ENCODE measurements at regions not wholly inside any gene's neighbourhood (a gene's known extent, or its start where the extent isn't known, plus 50 kb on each side); places are given as distances from the start of the nearest gene placed in this dataset.

- Mint-ChIP-seq H3K27ac (no peak overlapping the region), H3K4me3 (no peak overlapping the region), H3K36me3 (peaks cover 13 to 35% of the 10 kb centered on the region in 2 donors), H3K4me1 (peaks cover 17% of the 10 kb centered on the region), H3K27me3 (ENCODE audit: low read depth in 3 of 3) (peaks cover 0 to 1% (median 0%) of the 10 kb centered on the region in 3 donors), H3K9me3 (peaks cover 0 to 3% (median 2%) of the 10 kb centered on the region in 7 donors)
- WGBS (ENCODE audit: insufficient coverage): no CpG with 5 or more reads among the region's 3 CpGs
- Histone ChIP-seq H3K4me3 (replicated peaks in 1 of 3; ENCODE audit: low read depth in 2 of 3, low read length in 3 of 3) (no peak overlapping the region), H4K20me1 (ENCODE audit: insufficient read depth, low read length) (no peaks in the 10 kb centered on the region), H3K4me2 (replicated peaks; ENCODE audit: extremely low read depth, low read length, poor library complexity, severe bottlenecking) (no peak overlapping the region), H3K4me1 (ENCODE audit: control insufficient read depth in 1 of 2, insufficient read depth in 2 of 2, low read length in 2 of 2) (peaks cover 0 to 10% of the 10 kb centered on the region in 2 donors), H3K27me3 (ENCODE audit: control insufficient read depth in 2 of 2, insufficient read depth in 2 of 2, low read length in 2 of 2) (no peaks in the 10 kb centered on the region), H3K27ac (ENCODE audit: low read depth in 1 of 2, low read length in 2 of 2) (no peak overlapping the region), H3K79me2 (ENCODE audit: insufficient read depth, low read length) (no peaks in the 10 kb centered on the region), H2AFZ (ENCODE audit: insufficient read depth, low read depth, low read length, poor library complexity, severe bottlenecking) (no peak overlapping the region), H3K36me3 (replicated peaks in 1 of 2; ENCODE audit: control insufficient read depth in 1 of 2, insufficient read depth in 2 of 2, low read length in 2 of 2) (no peaks in the 10 kb centered on the region), H3K9me3 (replicated peaks in 1 of 2; ENCODE audit: control insufficient read depth in 1 of 2, insufficient read depth in 1 of 2, low read length in 2 of 2) (no peaks in the 10 kb centered on the region), H3K9ac (ENCODE audit: insufficient read depth, low read length, poor library complexity, severe bottlenecking) (no peak overlapping the region)
- no peak for TF ChIP-seq CTCF (IDR thresholded peaks at IDR 0.05)
- no peak for DNase-seq
- intact Hi-C loops (cut with micrococcal nuclease): no loop called here
Observed at GRCh38 chr9:108012886-108013665, 523.5 kb upstream of the KLF4 start.

GRCh38 chr9:108012405-108012804, 522.8 kb upstream of the KLF4 start:
- Mint-ChIP-seq H3K27me3 (ENCODE audit: low read depth in 3 of 3) (peaks cover 0 to 1% (median 0%) of the 10 kb centered on the region in 3 donors), H3K4me3 (no peak overlapping the region), H3K27ac (no peak overlapping the region), H3K4me1 (peaks cover 12% of the 10 kb centered on the region), H3K36me3 (peaks cover 10 to 29% of the 10 kb centered on the region in 2 donors), H3K9me3 (peaks cover 0 to 3% (median 2%) of the 10 kb centered on the region in 7 donors)
- H3K36me3 ChIP-seq (replicated peaks in 1 of 2; ENCODE audit: control insufficient read depth in 1 of 2, insufficient read depth in 2 of 2, low read length in 2 of 2): no peaks in the 10 kb centered on the region
- H4K20me1 ChIP-seq (ENCODE audit: insufficient read depth, low read length): no peaks in the 10 kb centered on the region
- no peaks in the 10 kb centered on the region for H3K79me2 ChIP-seq (ENCODE audit: insufficient read depth, low read length)
- no peaks in the 10 kb centered on the region for H3K9me3 ChIP-seq (replicated peaks in 1 of 2; ENCODE audit: control insufficient read depth in 1 of 2, insufficient read depth in 1 of 2, low read length in 2 of 2)
- H2AFZ ChIP-seq (ENCODE audit: insufficient read depth, low read depth, low read length, poor library complexity, severe bottlenecking): no peak overlapping the region
- no peak overlapping the region for H3K9ac ChIP-seq (ENCODE audit: insufficient read depth, low read length, poor library complexity, severe bottlenecking)
- no peak overlapping the region for H3K4me3 ChIP-seq (replicated peaks in 1 of 3; ENCODE audit: low read depth in 2 of 3, low read length in 3 of 3)
- H3K27me3 ChIP-seq (ENCODE audit: control insufficient read depth in 2 of 2, insufficient read depth in 2 of 2, low read length in 2 of 2): no peaks in the 10 kb centered on the region
- DNase-seq: no peak
- no peak overlapping the region for H3K4me2 ChIP-seq (replicated peaks; ENCODE audit: extremely low read depth, low read length, poor library complexity, severe bottlenecking)
- peaks cover 0 to 10% of the 10 kb centered on the region in 2 donors for H3K4me1 ChIP-seq (ENCODE audit: control insufficient read depth in 1 of 2, insufficient read depth in 2 of 2, low read length in 2 of 2)
- no peak for TF ChIP-seq CTCF (IDR thresholded peaks at IDR 0.05)
- 54% methylated on average over 3 of the region's 4 CpGs for WGBS (ENCODE audit: insufficient coverage)
- intact Hi-C loops (cut with micrococcal nuclease): no loop called here
- H3K27ac ChIP-seq (ENCODE audit: low read depth in 1 of 2, low read length in 2 of 2): no peak overlapping the region

Data from CD14-positive monocyte (primary cell).